K562 (cell line): ENCODE measurements at regions not wholly inside any gene's neighbourhood (a gene's known extent, or its start where the extent isn't known, plus 50 kb on each side); places are given as distances from the start of the nearest gene placed in this dataset.

ENCODE experiments used
- ATAC-seq: fragments of 200-7000 bp; cut with Tn5 transposase; 3 replicates; pipeline ENCODE4 v1.9.1; 2020; ENCODE audit warnings: moderate library complexity
- BruUV-seq: library from RNA; stranded (reverse); fragments of 400-500 nt; replicated peaks from 2 replicates; lab custom pipeline; 2021; lab: Mats Ljungman, UMichigan
- CTCF ChIA-PET: fragments of 300-600 bp; formaldehyde crosslinking; extraction: SDS; loops from one replicate; lab custom pipeline; 2021; ENCODE audit warnings: low intra/inter-chr PET ratio; lab: Yijun Ruan, JAX
- POLR2A ChIA-PET: fragments of 300-600, 350-650 bp; sonication (Branson Sonifier 250); formaldehyde crosslinking; extraction: SDS; loops from one replicate; lab custom pipeline; 2021; ENCODE audit warnings: antibody characterized with exemption, inconsistent platforms; lab: Yijun Ruan, JAX
- DNase-seq, 4 experiments: peaks; one replicate each; pipeline versions ENCODE4 v3.0.0 to v3.0.0-alpha.2; 2011 to 2018; ENCODE audit warnings: low spot score in 3 of 4, mixed read lengths in 3 of 4; ENCODE audit errors: extremely low read depth in 1 of 4
- FAIRE-seq: peaks from 2 replicates; lab custom pipeline; 2011; peaks lifted over from hg19 to GRCh38; lab: Jason Lieb, UNC
- H2AFZ ChIP-seq: 2 replicates; pipeline ENCODE4 v1.6.0; 2011; ENCODE audit warnings: low read depth, low read length, control low read depth, inconsistent platforms
- H3K27ac ChIP-seq: fragments of 200-600 bp; 3 replicates; pipeline ENCODE4 v1.8.0; 2011; ENCODE audit warnings: low read depth, mild to moderate bottlenecking, control low read depth, inconsistent platforms, low read length, moderate library complexity, mixed read lengths; ENCODE audit errors: extremely low read depth
- H3K27me3 ChIP-seq, 2 experiments: fragments of 300-600 bp in 1 of 2; 2 replicates in 1 of 2; 3 replicates in 1 of 2; pipeline versions ENCODE4 v1.6.0 to v1.8.0; 2011; ENCODE audit warnings: inconsistent platforms in 2 of 2, low read length in 2 of 2, mild to moderate bottlenecking in 1 of 2, mixed read lengths in 1 of 2, moderate library complexity in 1 of 2; ENCODE audit not compliant: control insufficient read depth in 2 of 2, insufficient read depth in 2 of 2
- H3K36me3 ChIP-seq: fragments of 300-600 bp; 3 replicates; pipeline ENCODE4 v1.8.0; 2011; ENCODE audit warnings: mild to moderate bottlenecking, low read length, inconsistent platforms; ENCODE audit not compliant: control insufficient read depth, insufficient read depth
- H3K4me1 ChIP-seq, 2 experiments: fragments of 200-600 bp in 1 of 2; replicated peaks in 1 of 2; 2 replicates in 1 of 2; 3 replicates in 1 of 2; pipeline versions ENCODE4 v1.5.1 to v1.8.0; 2011; ENCODE audit warnings: inconsistent platforms in 2 of 2, low read length in 2 of 2, mild to moderate bottlenecking in 1 of 2, mixed read lengths in 1 of 2, moderate library complexity in 1 of 2; ENCODE audit not compliant: control insufficient read depth in 2 of 2, insufficient read depth in 2 of 2
- H3K4me2 ChIP-seq: 2 replicates; pipeline ENCODE4 v1.6.1; 2011; ENCODE audit warnings: low read length, control low read depth, inconsistent platforms, mixed read lengths; ENCODE audit not compliant: insufficient read depth
- H3K4me3 ChIP-seq: fragments of 200-600 bp; sonication (generic), shearing (Covaris generic); 2 replicates; pipeline ENCODE4 v1.5.1; 2016; ENCODE audit warnings: control low read depth, inconsistent platforms
- H3K79me2 ChIP-seq: fragments of 200-600 bp; 3 replicates; pipeline ENCODE4 v1.8.0; 2011; ENCODE audit warnings: low read length, inconsistent platforms; ENCODE audit not compliant: control insufficient read depth, insufficient read depth
- H3K9ac ChIP-seq, 2 experiments: 2 replicates each; pipeline versions ENCODE4 v1.6.0 to v1.6.1; 2011; ENCODE audit warnings: low read depth in 2 of 2, low read length in 2 of 2, control low read depth in 1 of 2, inconsistent platforms in 1 of 2, mild to moderate bottlenecking in 1 of 2, mixed read lengths in 1 of 2; ENCODE audit not compliant: insufficient read depth in 1 of 2
- H3K9me1 ChIP-seq: one replicate; pipeline ENCODE4 v1.6.0; 2011; ENCODE audit warnings: inconsistent platforms, mild to moderate bottlenecking, low read length, moderate library complexity; ENCODE audit not compliant: control insufficient read depth, insufficient read depth
- H3K9me3 ChIP-seq: replicated peaks from 2 replicates; pipeline ENCODE4 v1.5.1; 2011; ENCODE audit warnings: low read depth, low read length, inconsistent platforms; ENCODE audit not compliant: control insufficient read depth, insufficient read depth
- H4K20me1 ChIP-seq: replicated peaks from 2 replicates; pipeline ENCODE4 v1.6.1; 2011; ENCODE audit warnings: low read length, inconsistent platforms, mixed read lengths; ENCODE audit not compliant: control insufficient read depth, insufficient read depth
- TFAM ChIP-seq: fragments of 250-450 bp; sonication (Bioruptor Pico); conservative IDR thresholded peaks from 2 replicates; pipeline ENCODE4 v1.5.0; 2021; ENCODE audit warnings: mild to moderate bottlenecking, moderate library complexity
- ZHX1 ChIP-seq: fragments of 150-350 bp; conservative IDR thresholded peaks from 2 replicates; pipeline ENCODE4 v1.6.1; 2014; ENCODE audit warnings: low read length
- ZNF512 ChIP-seq: IDR thresholded peaks from 2 replicates; pipeline ENCODE4 v1.6.1; 2016; ENCODE audit warnings: missing genetic modification characterization, missing compliant biosample characterization
- ZNF644 ChIP-seq: fragments of 200-800 bp; sonication (Bioruptor generic); IDR thresholded peaks from 2 replicates; pipeline ENCODE4 v1.6.1; 2016; ENCODE audit warnings: low read depth, missing genetic modification characterization, missing compliant biosample characterization
- WGBS: fragments of 100-300 bp; shearing (Covaris generic); methylation state at CpG from one replicate; pipeline ENCODE4 v1.1.6; 2016; ENCODE audit warnings: low coverage, mixed read lengths; ENCODE audit not compliant: insufficient coverage; ENCODE audit errors: missing lambda C conversion rate; 5-methylcytosine and 5-hydroxymethylcytosine counted together
- in situ Hi-C: fragments of 300-500 bp; cut with MboI; formaldehyde crosslinking; loops from 4 replicates; pipeline ENCODE4 v1.15.0; 2018; ENCODE audit warnings: inconsistent platforms, mixed read lengths
- intact Hi-C: fragments of 100-400 bp; cut with micrococcal nuclease; formaldehyde crosslinking; loops from 2 replicates; pipeline ENCODE4 v1.14.2; 2022

- TF ChIP-seq ZHX1 (no peak), ZNF512 (tag) (no peak)
These were observed 224.1 kb downstream of the SLITRK6 start (continued) for GRCh38 chr13:85575110-85575509.

GRCh38 chr13:85567909-85568308, 231.3 kb downstream of the SLITRK6 start:
- intact Hi-C loops: no loop called here
- no TSS peak for BruUV-seq
- POLR2A ChIA-PET: no interaction called here

More at GRCh38 chr13:85567909-85568308, 231.3 kb downstream of the SLITRK6 start:
- Histone ChIP-seq H3K36me3 (no peaks in the 10 kb centered on the region), H3K4me1 (no peaks in the 10 kb centered on the region), H3K9me1 (no peaks in the 10 kb centered on the region), H3K4me2 (no peak overlapping the region), H3K9me3 (no peaks in the 10 kb centered on the region), H3K79me2 (no peaks in the 10 kb centered on the region), H3K9ac (no peak overlapping the region), H3K4me3 (no peak overlapping the region), H2AFZ (no peak overlapping the region), H4K20me1 (no peaks in the 10 kb centered on the region), H3K27me3 (no peaks in the 10 kb centered on the region), H3K27ac (no peak overlapping the region)
- 0% methylated on average over 2 of the region's 2 CpGs for WGBS
- TF ChIP-seq ZNF644 (tag) (no peak), TFAM (CRISPR knock-in tag) (no peak)
- no peak for FAIRE-seq
- ATAC-seq: no peak
- in situ Hi-C loops: no loop called here
- CTCF ChIA-PET: no interaction called here
- DNase-seq: no peak
